IPS-NIHi7 (cell line): ENCODE measurements at regions not wholly inside any gene's neighbourhood (a gene's known extent, or its start where the extent isn't known, plus 50 kb on each side); places are given as distances from the start of the nearest gene placed in this dataset.
"Not testable (repeated sequence)": the region's sequence is repeated elsewhere in the genome, so short reads cannot be mapped to it uniquely, and the experiment has no call there.

ENCODE experiments used
- DNase-seq: peaks from one replicate; pipeline ENCODE4 v3.0.0; 2012; ENCODE audit warnings: mixed read lengths; ENCODE audit errors: extremely low spot score

DNA sequence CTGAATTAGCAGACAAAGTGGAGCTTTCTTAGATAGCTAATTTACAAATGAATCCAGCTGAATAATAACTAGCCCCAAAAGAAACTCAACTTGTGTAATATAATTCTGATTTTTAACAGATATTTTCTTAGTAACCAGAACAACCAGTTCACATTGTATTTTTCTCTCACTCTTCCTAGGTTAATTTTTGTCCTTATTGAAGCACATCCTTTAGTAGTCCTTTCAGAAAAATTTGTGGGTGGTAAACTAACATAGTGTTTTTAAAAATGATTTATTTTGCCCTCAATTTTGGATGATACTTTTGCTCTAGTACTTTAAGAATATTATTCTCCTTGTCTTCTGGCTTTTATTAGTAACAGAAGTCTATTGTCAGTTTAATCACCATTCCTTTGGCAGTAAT is 190.6 kb upstream of the SLC39A10 start:
- no peak for DNase-seq

DNA sequence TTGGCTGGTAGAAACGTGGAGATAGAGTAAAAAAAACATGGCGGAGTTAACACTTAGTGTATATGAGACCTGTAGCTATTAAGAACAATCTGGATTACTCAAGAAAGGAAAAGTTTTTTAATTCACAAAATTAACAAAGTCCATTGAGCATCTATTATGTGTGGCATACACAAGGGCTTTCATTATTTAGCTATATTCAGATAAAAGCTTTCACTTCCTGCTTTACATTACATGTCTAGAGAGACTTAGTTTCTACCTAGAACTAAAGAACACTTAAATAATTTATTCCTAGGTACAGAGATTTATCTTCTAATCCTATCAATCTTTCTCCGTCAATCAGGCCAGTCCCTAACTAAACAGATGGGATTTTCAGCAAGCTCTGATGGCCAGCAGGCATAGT is 196.0 kb upstream of the SLC39A10 start:
- DNase-seq = no peak

DNA sequence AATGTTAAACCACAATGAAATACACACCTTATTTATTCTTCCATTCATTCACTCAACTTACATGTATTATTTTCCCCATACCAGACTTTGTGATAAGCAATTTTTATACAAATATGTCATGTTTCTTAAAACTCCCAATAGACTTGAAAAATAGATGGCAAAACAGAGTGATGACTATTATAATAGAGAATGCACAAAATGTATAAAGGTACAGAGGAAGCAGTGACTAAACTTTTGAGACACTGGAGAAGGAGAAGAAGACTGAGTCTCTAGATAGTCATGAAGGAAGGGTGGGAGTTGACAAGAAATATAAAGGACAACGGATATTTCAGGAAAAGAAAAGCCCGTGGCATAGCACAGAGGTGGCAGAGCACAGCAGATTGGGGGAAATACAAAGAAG is 198.1 kb upstream of the SLC39A10 start:
- no peak for DNase-seq

DNA sequence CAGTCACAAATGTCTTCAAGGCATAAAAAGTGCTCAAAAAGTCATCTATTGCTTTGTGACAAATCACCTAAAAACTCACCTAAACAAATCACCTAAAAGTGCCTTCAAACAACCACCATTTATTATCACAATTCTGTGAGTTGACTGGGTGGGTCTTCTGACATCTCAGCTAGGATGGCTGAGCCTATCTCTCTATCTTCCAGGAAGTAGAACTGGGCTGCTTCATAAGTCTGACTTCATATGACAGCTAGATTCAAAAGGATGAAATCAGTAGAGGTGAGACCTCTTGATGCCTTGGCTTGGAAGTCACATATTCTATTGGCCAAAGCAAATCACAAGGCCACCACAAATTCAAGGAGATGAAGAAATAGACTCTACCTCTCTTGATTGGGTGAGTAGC is 199.2 kb upstream of the SLC39A10 start:
- DNase-seq = no peak

DNA sequence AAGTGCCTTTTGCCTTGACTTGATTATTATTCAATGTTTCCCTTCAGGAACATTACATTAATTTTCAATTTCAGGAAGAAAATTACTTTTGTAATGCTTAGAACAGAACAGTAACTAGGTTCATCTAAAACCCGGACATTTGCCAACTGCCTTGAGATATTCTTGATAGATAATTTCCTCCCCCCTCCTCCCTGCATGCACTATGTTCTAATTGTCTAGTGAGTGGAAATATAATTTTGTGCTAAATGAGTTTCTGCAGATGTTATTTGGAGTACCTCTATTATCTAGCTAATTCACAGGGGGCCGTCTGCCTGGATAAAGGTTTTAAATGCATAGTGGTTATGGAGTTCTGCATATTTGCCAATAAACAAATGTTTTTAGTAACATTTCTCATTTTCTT is 200.3 kb upstream of the SLC39A10 start:
- DNase-seq = no peak

DNA sequence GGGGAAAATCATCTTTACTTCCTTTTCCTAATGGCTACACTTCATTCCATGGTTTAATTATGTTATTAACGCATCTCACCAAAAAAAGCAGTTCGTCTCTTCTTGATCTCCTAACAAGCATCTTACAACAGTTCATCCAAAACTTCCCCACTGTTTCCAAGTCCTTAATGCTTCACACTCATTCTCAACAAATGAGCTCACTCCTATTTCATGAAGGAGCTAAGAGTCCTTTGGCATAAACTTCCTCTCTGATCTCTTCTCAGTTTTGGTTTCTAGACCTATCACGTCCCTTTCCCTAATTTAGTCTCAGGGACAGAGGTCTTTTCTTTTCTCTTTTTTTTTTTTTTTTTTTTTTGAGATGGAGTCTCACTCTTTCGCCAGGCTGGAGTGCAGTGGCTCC is 205.9 kb upstream of the SLC39A10 start:
- DNase-seq = no peak

DNA sequence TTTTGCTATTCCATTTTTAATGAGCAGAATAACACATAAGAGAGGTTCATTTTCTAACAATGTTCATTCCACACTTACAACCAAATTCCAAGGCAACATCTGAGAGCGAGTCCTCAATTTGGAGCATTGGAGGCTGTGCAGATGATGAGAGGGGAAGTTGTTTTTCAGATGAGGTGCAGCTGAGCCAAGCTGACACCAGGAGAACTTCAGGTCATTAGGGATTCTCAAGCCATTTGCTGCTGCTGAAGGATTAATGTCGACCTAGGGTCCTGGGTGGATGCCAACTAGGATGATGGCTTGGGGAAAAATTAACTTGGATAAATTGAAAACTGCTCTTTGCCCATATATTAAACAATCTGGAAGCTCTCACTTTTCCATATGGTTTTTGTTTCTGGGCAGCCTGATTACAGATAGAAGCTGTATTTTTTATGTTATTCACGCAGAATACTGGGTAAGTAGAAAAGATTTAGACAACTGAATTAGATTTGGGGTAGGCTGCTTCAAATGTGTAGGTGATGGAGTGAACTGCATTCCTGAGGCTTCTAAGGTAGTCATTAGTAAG is 206.4 kb upstream of the SLC39A10 start:
- DNase-seq = no peak

DNA sequence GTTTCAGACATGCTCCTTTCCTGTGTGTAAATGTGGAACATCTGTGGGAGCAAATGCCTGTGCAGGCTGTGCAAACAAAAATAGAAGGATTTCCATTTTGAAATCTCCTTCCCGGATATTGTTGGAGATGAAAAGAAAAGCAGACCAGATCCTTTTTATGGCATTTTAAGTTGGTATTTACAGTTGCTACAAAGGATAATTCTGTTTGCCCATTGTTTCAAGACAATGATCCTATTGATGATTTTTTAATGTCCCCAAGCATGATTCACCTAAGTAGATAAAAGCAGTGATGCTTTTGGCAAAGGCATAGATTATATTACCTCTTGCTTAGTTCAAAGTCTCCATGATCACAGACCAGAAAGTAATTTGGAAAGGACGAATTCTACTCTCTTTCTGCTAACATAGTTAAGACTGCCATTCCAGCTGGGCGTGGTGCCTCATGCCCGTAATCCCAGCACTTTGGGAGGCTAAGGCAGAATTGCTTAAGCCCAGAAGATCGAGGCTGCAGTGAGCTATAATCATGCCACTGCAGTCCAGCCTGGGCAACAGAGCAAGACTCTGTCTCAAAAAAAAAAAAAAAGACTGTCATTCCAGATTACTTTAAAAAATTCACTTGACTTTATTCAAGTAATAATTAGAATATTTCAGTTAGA is 209.6 kb upstream of the SLC39A10 start:
- no peak for DNase-seq

DNA sequence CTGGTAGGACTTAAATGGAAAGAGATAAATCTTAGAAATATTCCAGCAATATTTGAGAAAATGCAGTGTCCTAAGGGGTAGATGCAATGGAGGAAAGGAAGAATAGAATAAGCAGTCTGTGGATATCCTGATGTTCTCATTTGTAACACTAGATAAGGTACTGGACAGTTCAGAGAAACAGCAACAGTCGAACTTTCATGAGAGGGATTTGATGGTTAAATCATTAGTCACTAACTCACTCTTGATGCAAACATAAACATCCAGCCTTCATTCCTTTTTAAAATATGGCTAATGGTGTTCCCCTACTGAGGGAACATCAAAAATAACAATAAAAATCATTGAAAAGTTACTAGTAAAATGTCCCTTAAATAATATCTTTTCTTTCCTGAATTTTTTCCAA is 211.4 kb upstream of the SLC39A10 start:
- no peak for DNase-seq

DNA sequence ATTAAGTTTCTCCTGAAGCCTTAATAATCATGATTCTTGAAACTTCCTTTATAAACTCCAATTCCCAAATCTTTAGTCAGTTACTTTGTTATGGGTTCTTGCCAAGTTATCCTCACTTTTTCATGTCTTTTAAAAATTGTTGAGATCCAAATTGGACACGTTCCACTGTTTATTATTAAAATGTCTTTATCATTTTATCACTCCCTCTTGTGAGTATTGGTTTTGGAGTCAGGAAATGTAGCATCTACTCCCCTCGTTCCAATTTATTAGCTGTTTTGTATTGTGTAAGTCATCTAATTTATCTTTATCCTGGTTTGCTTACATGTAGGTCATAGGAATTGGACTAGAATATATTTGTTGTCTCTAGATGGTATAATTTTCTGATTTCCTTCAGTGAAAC is 213.1 kb upstream of the SLC39A10 start:
- no peak for DNase-seq

DNA sequence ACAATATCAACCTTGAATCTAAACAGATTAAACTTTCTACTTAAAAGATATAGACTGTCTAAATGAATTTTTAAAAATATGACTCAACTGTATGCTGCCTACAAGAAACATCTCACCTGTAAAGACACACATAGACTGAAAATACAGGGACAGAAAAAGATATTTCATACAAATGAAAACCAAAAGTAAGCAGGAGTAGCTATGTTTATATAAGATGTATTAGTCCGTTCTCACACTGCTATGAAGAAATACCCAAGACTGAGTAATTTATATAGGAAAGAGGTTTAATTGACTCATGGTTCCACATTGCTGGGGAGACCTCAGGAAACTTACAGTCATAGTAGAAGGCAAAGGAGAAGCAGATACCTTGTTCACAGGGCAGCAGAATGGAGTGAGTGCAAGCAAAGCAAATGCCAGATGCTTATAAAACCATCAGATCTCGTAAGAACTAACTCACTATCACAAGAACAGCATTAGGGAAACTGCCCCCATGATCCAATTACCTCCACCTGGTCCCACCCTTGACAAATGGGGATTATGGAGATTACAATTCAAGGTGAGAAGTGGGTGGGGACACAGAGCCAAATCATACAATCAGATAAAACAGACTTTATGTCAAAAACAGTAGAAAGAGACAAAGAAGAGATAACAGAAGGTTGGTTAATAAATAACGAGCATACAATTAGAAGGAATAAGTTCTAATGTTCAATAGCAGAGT is 214.4 kb upstream of the SLC39A10 start:
- no peak for DNase-seq

DNA sequence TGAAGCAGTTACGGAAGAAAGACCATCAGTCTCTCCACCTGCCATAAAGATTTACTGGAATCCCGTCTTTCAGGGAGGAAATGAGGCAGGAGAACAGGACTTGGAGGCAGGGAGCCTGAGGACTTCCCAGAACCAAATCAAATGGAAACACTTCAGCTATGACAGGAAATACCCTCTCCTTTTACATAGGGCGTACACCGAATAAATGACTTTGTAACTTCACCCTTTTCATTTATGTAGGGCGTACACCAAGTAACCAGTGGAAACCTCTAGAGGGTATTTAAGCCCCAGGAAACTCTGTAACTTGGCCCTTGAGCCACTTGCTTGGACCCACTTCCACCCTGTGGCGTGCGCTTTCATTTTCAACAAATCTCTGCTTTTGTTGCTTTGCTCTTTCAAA is 218.3 kb upstream of the SLC39A10 start:
- no peak for DNase-seq

DNA sequence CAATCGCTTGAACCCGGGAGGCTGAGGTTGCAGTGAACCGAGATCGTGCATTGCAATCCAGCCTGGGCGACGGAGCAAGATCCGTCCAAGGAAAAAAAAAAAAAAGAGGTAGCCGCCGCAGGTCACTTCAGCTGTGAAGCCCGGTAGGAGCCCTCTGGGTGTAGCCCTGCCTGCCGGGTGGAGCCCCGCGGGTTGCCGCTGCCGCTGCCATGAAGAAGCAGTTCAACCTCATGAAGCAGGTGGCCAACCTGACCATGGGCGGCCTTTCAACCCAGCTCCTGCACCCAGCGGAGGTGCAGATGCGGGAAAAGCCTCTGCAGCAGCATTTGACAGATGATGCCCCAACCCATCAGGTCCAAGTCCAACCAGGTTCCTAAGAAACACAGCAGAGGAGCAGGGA is 219.5 kb upstream of the SLC39A10 start:
- DNase-seq = no peak

DNA sequence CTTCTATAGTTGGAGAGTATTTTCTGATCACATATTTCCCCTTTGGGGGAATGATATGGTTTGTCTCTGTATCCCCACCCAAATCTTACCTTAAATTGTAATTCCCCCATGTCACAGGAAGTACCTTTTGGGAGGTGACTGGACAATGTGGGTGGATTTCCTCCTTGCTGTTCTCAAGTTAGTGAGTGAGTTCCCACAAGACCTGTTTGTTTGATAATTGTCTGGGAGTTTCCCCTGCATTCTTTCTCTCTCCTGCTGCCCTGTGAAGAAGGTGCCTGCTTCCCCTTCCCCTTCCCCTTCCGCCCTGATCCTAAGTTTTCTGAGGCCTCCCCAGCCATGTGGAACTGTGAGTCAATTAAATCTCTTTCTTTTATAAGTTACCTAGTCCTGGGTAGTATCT is 222.7 kb upstream of the SLC39A10 start:
- DNase-seq = no peak

DNA sequence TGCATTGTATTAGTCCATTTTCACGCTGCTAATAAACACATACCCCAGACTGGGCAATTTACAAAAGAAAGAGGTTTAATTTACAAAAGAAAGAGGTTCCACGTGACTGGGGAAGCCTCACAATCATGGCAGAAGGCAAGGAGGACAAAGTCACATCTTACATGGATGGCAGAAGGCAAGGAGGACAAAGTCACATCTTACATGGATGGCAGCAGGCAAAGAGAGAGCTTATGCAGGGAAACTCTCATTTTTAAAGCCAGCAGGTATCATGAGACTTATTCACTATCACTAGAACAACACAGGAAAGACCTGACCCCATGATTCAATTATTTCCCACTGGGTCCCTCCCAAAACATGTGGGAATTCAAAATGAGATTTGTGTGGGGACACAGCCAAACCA is 223.3 kb upstream of the SLC39A10 start:
- not testable (repeated sequence) for DNase-seq

DNA sequence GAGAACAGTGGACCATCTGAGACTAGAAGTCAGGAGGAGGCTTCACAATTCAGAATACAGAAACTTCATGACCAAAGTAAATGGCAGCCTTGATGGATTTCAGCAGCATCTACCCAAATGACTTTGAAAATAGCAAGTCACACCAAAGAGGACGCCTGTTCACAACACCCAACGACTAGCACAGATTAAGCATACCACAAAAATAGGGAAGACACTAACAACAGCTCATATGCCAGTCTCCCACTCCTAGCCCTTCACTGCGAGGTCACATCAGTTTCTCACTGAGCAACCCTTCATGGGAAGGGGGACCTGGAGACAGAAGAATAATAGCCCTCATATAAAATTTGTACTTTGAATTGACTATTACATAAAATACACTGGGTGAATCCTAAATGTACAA is 228.4 kb upstream of the SLC39A10 start:
- no peak for DNase-seq

DNA sequence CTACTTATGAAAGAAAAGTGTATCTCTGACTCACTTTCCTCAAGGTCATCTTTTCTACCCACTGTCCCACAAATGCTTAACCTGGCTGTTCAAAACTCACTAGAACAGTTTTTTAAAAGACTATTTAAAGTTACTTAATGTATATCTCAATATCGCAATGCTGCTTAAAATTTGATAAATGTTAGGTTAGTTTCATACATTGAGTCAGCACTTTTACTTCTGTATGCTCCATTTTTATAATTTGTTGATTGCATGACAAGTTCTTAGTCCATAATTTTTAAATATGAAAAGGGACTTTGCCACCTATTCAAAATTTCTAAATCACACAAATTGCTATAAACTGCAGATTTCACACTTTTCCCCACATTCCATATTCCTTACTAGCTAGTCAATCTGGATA is 231.7 kb upstream of the SLC39A10 start:
- DNase-seq = no peak

DNA sequence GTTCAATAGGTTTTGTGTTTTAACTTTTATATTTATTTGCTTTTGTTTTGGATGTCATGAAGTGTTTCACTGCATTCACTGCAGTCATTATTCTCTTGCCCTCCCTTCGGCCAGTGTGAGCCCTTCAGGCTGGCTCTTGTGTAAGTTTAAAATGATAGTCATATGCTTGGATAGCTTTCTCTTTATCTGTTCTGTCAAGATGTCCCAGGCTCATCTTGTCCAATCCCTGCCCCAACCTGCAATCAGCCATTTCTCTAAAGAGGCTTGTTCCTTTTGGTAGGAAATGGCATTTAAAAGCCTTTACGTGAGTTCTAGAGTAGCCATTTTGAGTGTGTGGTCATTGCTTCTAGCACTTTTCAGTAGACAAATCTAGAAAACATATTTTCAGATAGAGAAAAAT is 238.0 kb upstream of the SLC39A10 start:
- no peak for DNase-seq

DNA sequence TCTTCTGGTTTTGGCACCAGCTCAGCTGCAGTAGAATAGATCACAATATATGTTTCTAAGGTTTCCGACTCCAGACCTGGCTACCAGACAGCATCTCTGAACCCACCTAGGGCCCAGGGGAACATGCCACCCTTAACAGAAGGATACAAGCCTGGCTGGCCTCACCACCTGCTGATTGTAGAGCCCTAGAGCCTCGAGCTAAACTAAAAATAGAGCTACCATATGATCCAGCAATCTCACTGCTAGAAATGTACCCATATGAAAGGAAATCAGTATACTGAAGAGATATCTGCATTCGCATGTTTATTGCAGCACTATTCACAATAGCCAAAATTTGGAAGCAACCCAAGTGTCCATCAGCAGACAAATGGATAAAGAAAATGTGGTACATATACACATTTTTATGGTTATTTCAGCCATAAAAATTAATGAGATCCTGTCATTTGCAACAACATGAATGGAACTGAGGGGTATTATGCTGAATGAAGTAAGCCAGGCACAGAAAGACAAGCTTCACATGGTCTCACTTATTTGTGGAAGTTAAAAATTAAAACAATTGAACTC is 242.4 kb upstream of the SLC39A10 start:
- DNase-seq = no peak

DNA sequence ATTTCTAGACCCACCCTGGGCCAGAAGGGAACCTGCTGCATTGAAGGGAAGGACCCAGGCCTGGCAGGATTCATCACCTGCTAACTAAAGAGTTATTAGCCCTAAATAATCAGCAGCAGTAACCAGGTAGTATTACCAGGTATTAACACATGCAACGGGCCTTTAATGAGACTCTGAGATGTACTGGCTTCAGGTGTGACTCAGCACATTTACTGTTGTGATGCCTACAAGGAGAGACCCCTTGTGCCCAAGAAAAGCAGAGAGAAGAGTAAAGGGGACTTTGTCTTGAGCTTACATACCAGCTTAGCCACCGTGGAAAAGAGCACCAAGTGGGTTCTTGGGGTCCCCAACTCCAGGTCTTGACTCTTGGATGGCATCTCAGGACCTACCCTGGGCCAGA is 243.1 kb upstream of the SLC39A10 start:
- DNase-seq = no peak

DNA sequence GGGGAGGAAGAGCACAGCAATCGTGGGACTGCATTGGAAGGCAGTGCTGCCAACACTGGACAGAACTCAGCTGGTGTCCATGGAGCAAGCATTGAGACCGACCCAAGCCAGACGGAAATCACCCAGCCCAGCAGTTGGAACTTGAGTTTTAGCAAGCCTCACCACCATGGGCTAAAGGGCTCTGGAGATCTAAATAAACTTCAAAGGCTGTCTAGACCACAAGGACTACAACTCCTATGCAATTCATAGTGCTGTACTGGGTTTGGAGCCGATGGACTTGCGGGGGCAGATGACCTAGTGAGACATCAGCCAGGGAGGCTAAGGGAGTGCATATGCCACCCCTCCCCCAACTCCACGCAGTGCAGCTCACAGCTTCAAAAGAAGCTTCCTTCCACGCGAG is 243.6 kb upstream of the SLC39A10 start:
- DNase-seq = no peak

DNA sequence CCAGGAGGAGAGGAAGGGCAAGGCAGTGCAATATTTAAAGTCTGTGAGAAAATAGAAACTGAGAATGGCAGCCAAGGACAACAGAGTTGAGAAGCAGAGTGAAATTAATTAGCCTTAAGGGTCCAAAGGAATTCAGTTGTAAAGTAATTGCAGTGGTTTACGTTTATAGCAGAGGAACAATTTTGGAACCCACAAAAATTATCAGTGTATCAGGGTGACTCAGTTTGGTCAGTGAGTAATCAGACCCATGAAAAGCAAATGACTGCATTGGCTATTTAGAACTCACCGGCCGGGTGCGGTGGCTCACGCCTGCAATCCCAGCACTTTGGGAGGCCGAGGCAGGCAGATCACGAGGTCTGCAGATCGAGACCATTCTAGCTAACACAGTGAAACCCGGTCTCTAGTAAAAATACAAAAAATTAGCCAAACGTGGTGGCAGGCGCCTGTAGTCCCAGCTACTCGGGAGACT is 245.8 kb upstream of the SLC39A10 start:
- DNase-seq = no peak

DNA sequence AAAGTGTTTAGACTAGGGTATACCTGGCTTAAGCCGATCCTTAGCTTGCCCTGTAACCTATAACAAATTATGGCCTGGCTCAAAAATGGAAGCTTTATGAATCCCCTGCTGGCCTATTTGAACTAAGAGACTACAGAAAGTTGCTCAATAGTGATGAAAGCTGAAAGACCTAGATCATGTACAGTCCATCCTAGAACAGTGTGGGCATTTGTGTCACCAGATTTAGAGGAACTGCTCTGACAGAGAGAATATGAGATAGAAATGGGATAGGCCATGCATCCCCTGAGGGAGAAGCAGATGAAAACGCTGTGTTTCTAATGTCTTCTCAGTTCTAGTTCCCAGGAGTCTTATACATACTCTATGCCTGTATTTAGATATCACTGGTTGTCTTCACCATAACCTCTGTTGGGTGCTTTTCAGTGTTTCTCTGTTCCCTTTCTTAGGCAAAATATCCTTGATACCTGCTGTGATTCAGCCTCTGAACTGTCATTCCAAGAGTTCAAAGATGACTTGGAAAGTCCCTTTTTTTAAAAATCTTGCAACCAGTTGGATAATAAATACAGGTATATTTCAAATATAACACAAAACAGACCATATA is 246.9 kb upstream of the SLC39A10 start:
- no peak for DNase-seq
